Uterus (tissue), 3 donors: ENCODE measurements at regions not wholly inside any gene's neighbourhood (a gene's known extent, or its start where the extent isn't known, plus 50 kb on each side); places are given as distances from the start of the nearest gene placed in this dataset.

Experiments used
- DNase-seq, 2 donors: peaks; one replicate each; pipeline ENCODE4 v3.0.0-alpha.2; 2019 to 2020
- H3K27ac ChIP-seq, 2 donors: fragments of 200-600 bp; sonication (generic); 1 replicate in 1 of 2; 2 replicates in 1 of 2; pipeline ENCODE4 v1.5.1; 2016 to 2018
- H3K27me3 ChIP-seq, 2 donors: fragments of 200-600 bp; sonication (generic); one replicate each; pipeline ENCODE4 v1.5.1; 2018 to 2019; ENCODE audit warnings: control low read depth in 1 of 2
- H3K36me3 ChIP-seq, 2 donors: fragments of 200-600 bp; sonication (generic); one replicate each; pipeline ENCODE4 v1.5.1; 2019; ENCODE audit warnings: control low read depth in 1 of 2
- H3K4me1 ChIP-seq, 2 donors: fragments of 200-600 bp; sonication (generic); one replicate each; pipeline ENCODE4 v1.5.1; 2018 to 2019; ENCODE audit warnings: control low read depth in 1 of 2
- H3K4me3 ChIP-seq, 2 donors: fragments of 200-600 bp; sonication (generic); 1 replicate in 1 of 2; 2 replicates in 1 of 2; pipeline ENCODE4 v1.5.1; 2018 to 2019; ENCODE audit warnings: mild to moderate bottlenecking in 1 of 2
- H3K9me3 ChIP-seq, 2 donors: fragments of 200-600 bp; sonication (generic); one replicate each; pipeline ENCODE4 v1.5.1; 2019; ENCODE audit warnings: control low read depth in 1 of 2
- CTCF ChIP-seq, 4 experiments: fragments of 200-600 bp in 2 of 4; fragments of 450-650 bp in 2 of 4; sonication (generic) in 2 of 4; IDR thresholded peaks; one replicate each; pipeline ENCODE4 v1.5.1; 2016 to 2019; ENCODE audit warnings: antibody characterized with exemption in 4 of 4, mild to moderate bottlenecking in 2 of 4, moderate library complexity in 1 of 4
- POLR2A ChIP-seq, 2 donors: fragments of 450-650 bp; IDR thresholded peaks; one replicate each; pipeline ENCODE4 v1.6.1; 2016; ENCODE audit warnings: antibody characterized with exemption in 2 of 2, mild to moderate bottlenecking in 1 of 2, moderate library complexity in 1 of 2
- intact Hi-C: fragments of 100-400 bp; cut with DNase I; formaldehyde crosslinking; loops from one replicate; pipeline ENCODE4 v1.15.1; 2023; ENCODE audit warnings: low total_unique reads
- donor health status: DM: yes; HTN: yes; CAD: no.

- Histone ChIP-seq H3K4me3 (no peak overlapping the region), H3K27ac (no peak overlapping the region), H3K36me3 (no peaks in the 10 kb centered on the region), H3K9me3 (no peaks in the 10 kb centered on the region), H3K4me1 (no peaks in the 10 kb centered on the region), H3K27me3 (no peaks in the 10 kb centered on the region)
- TF ChIP-seq CTCF (IDR thresholded peaks at IDR 0.05) (no peak), POLR2A (IDR thresholded peaks at IDR 0.05) (no peak)
- intact Hi-C loops, result no loop called here
- DNase-seq, result no peak
These were observed 123.4 kb downstream of the MAFB start for GRCh38 chr20:40565682-40566040.

- H3K27ac ChIP-seq, result no peak overlapping the region
- no peaks in the 10 kb centered on the region for H3K4me1 ChIP-seq
- H3K27me3 ChIP-seq, result no peaks in the 10 kb centered on the region
- DNase-seq, result peak; percentile 20 to 34
- no peak overlapping the region for H3K4me3 ChIP-seq
- H3K9me3 ChIP-seq, result no peaks in the 10 kb centered on the region
- TF ChIP-seq POLR2A (IDR thresholded peaks at IDR 0.05) (no peak), CTCF (IDR thresholded peaks at IDR 0.05) (no peak)
- intact Hi-C loops, result no loop called here
- no peaks in the 10 kb centered on the region for H3K36me3 ChIP-seq
These were observed 123.9 kb downstream of the MAFB start for GRCh38 chr20:40565001-40565681.

GRCh38 chr20:40563296-40563950 is 125.6 kb downstream of the MAFB start:
- DNase-seq, result no peak
- intact Hi-C loops, result no loop called here
- H3K27ac ChIP-seq, result no peak overlapping the region
- H3K4me1 ChIP-seq, result no peaks in the 10 kb centered on the region
- no peak for TF ChIP-seq CTCF (IDR thresholded peaks at IDR 0.05)
- no peak for TF ChIP-seq POLR2A (IDR thresholded peaks at IDR 0.05)
- no peaks in the 10 kb centered on the region for H3K36me3 ChIP-seq
- no peak overlapping the region for H3K4me3 ChIP-seq
- no peaks in the 10 kb centered on the region for H3K27me3 ChIP-seq
- H3K9me3 ChIP-seq, result no peaks in the 10 kb centered on the region

GRCh38 chr20:40562031-40562430 is 127.0 kb downstream of the MAFB start:
- no peaks in the 10 kb centered on the region for H3K9me3 ChIP-seq
- H3K4me3 ChIP-seq, result no peak overlapping the region
- H3K4me1 ChIP-seq, result no peaks in the 10 kb centered on the region
- H3K27ac ChIP-seq, result no peak overlapping the region
- no peaks in the 10 kb centered on the region for H3K27me3 ChIP-seq
- DNase-seq, result no peak
- H3K36me3 ChIP-seq, result no peaks in the 10 kb centered on the region
- TF ChIP-seq CTCF (IDR thresholded peaks at IDR 0.05) (no peak), POLR2A (IDR thresholded peaks at IDR 0.05) (no peak)
- intact Hi-C loops, result no loop called here

- Histone ChIP-seq H3K27me3 (no peaks in the 10 kb centered on the region), H3K36me3 (no peaks in the 10 kb centered on the region), H3K9me3 (no peaks in the 10 kb centered on the region), H3K4me1 (no peaks in the 10 kb centered on the region), H3K4me3 (no peak overlapping the region), H3K27ac (no peak overlapping the region)
- intact Hi-C loops, result no loop called here
- DNase-seq, result no peak
- TF ChIP-seq CTCF (IDR thresholded peaks at IDR 0.05) (no peak), POLR2A (IDR thresholded peaks at IDR 0.05) (no peak)
These were observed 127.8 kb downstream of the MAFB start for GRCh38 chr20:40561187-40561586.
